ENCODE measurements at regions not wholly inside any gene's neighbourhood (a gene's known extent, or its start where the extent isn't known, plus 50 kb on each side); places are given as distances from the start of the nearest gene placed in this dataset.

DNA sequence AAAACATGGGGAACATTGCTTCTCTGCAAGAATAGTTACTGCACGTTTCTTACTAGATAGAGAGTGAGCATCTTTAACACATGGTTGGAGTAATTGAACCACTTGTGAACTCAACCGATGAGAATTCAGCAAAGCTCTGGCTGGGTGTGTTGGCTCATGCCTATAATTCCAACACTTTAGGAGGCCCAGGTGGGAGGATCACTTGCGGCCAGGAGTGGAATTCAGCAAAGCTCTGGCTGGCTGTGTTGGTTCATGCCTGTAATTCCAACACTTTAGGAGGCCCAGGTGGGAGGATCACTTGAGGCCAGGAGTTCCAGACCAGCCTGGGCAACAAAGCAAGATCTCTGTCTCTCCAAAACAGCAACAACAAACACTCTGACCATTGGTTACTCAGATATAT lies 865.9 kb downstream of the KCNJ2 start:
- peaks cover 0 to 11% (median 2%) of the 10 kb centered on the region in 4 experiments; a peak in 2 of 7 replicates for H3K4me1 ChIP-seq (replicated peaks in 1 of 4; ENCODE audit: control insufficient read depth in 3 of 4, insufficient read depth in 4 of 4, low read length in 3 of 4)
- H2BK15ac ChIP-seq (ENCODE audit: low read length): no peak overlapping the region
- no peak overlapping the region for H4K91ac ChIP-seq (replicated peaks; ENCODE audit: insufficient read length, low read length)
- H3K23me2 ChIP-seq (ENCODE audit: low read depth, low read length): no peaks in the 10 kb centered on the region; the same call in 1 of the 2 replicates
- H3K23ac ChIP-seq (ENCODE audit: insufficient read length): no peak overlapping the region
- H3K4ac ChIP-seq (replicated peaks; ENCODE audit: insufficient read length, low read depth, low read length): no peak overlapping the region
- DNase-seq (ENCODE audit: low read depth in 1 of 2, low spot score in 2 of 2) (no peak), FAIRE-seq (no peak)
- H2AK5ac ChIP-seq (ENCODE audit: low read depth, low read length): no peak overlapping the region
- CTCF ChIA-PET (ENCODE audit: partially characterized antibody): no interaction called here
- H3K27ac ChIP-seq (ENCODE audit: low read depth, low read length): no peak overlapping the region
- POLR2A ChIA-PET (ENCODE audit: partially characterized antibody): no interaction called here
- no peak overlapping the region for H3K4me3 ChIP-seq (ENCODE audit: extremely low read depth in 1 of 4, insufficient read depth in 2 of 4, low read depth in 3 of 4, low read length in 4 of 4)
- H3K79me1 ChIP-seq (ENCODE audit: low read depth, low read length): no peaks in the 10 kb centered on the region
- no peak overlapping the region for H3K18ac ChIP-seq (ENCODE audit: extremely low read depth, low read length)
- no peak overlapping the region for H3K9ac ChIP-seq (replicated peaks in 1 of 4; ENCODE audit: extremely low read depth in 1 of 4, low read depth in 3 of 4, low read length in 3 of 4)
- H3K79me2 ChIP-seq (ENCODE audit: control insufficient read depth in 1 of 2, insufficient read depth in 2 of 2, low read length in 2 of 2): no peaks in the 10 kb centered on the region
- no peak overlapping the region for H3K4me2 ChIP-seq (ENCODE audit: insufficient read depth in 1 of 2, low read depth in 2 of 2, low read length in 2 of 2)
- H3K27me3 ChIP-seq (replicated peaks in 1 of 4; ENCODE audit: control insufficient read depth in 3 of 4, extremely low read depth in 1 of 4, insufficient read depth in 3 of 4, low read length in 3 of 4): peaks cover 12 to 61% (median 36%) of the 10 kb centered on the region in 4 experiments
- no peak overlapping the region for H2BK5ac ChIP-seq (ENCODE audit: low read depth, low read length)
- H2BK20ac ChIP-seq (ENCODE audit: low read length): no peak overlapping the region
- H4K5ac ChIP-seq (ENCODE audit: insufficient read length, low read depth, low read length): no peak overlapping the region
- no peak for TF ChIP-seq CTBP2 (IDR thresholded peaks at IDR 0.05; ENCODE audit: borderline replicate concordance, insufficient read depth, insufficient read length, low read length)
- no peak for TF ChIP-seq CBX8 (IDR thresholded peaks at IDR 0.05; ENCODE audit: borderline replicate concordance, low read depth, low read length)
- TF ChIP-seq CBX5 (IDR thresholded peaks at IDR 0.05; ENCODE audit: low read depth, low read length): no peak
- no peak for TF ChIP-seq KDM1A (IDR thresholded peaks at IDR 0.05; ENCODE audit: borderline replicate concordance, low read length)
- no peak for TF ChIP-seq TBP (IDR thresholded peaks at IDR 0.05; ENCODE audit: low read depth, low read length)
- 0 out of 2 replicates have a peak, but pooled peaks have one; percentile 24 for TF ChIP-seq SUZ12 (IDR thresholded peaks at IDR 0.05; ENCODE audit: low read length)
- no peak overlapping the region for H2AFZ ChIP-seq (ENCODE audit: low read length)
- H3K14ac ChIP-seq (ENCODE audit: insufficient read length): no peak overlapping the region
- H3K36me3 ChIP-seq (ENCODE audit: control insufficient read depth in 2 of 4, insufficient read depth in 4 of 4, low read length in 3 of 4): no peaks in the 10 kb centered on the region
- peaks cover 2 to 5% of the 10 kb centered on the region in 2 experiments for H4K20me1 ChIP-seq (replicated peaks in 1 of 2; ENCODE audit: control insufficient read depth in 1 of 2, insufficient read depth in 2 of 2, low read length in 2 of 2)
- WGBS, 2 experiments (ENCODE audit: extremely low coverage in 1 of 2, insufficient coverage in 1 of 2, insufficient read length in 1 of 2, insufficient replicate concordance in 2 of 2, low coverage in 1 of 2, low lambda C conversion rate in 2 of 2, missing lambda C conversion rate in 1 of 2): 84% methylated on average over 3 of the region's 3 CpGs; no CpG with 5 or more reads in 1 of the 2 experiments
- H2BK120ac ChIP-seq (replicated peaks; ENCODE audit: low read depth, low read length): no peak overlapping the region
- H3K56ac ChIP-seq (replicated peaks; ENCODE audit: insufficient read length, low read depth, low read length): no peak overlapping the region
- no peak overlapping the region for H4K8ac ChIP-seq (ENCODE audit: extremely low read depth, insufficient read depth, low read length)
- H3K9me3 ChIP-seq (ENCODE audit: insufficient read depth in 2 of 2, low read depth in 1 of 2, low read length in 1 of 2): no peaks in the 10 kb centered on the region
- H2BK12ac ChIP-seq (ENCODE audit: low read depth, low read length): no peak overlapping the region
